Esophagus (tissue), 2 donors: ENCODE measurements at regions not wholly inside any gene's neighbourhood (a gene's known extent, or its start where the extent isn't known, plus 50 kb on each side); places are given as distances from the start of the nearest gene placed in this dataset.

Experiments used
- H3K27ac ChIP-seq, 2 donors: one replicate each; pipeline ENCODE4 v1.5.1; 2013; ENCODE audit warnings: low read depth in 2 of 2, mild to moderate bottlenecking in 2 of 2, inconsistent platforms in 1 of 2, low read length in 1 of 2, moderate library complexity in 1 of 2
- H3K27me3 ChIP-seq, 2 donors: one replicate each; pipeline ENCODE4 v1.6.1; 2013; ENCODE audit warnings: low read length in 2 of 2, control low read depth in 1 of 2, mild to moderate bottlenecking in 1 of 2; ENCODE audit not compliant: insufficient read depth in 2 of 2, control insufficient read depth in 1 of 2
- H3K36me3 ChIP-seq, 2 donors: one replicate each; pipeline ENCODE4 v1.6.1; 2013; ENCODE audit warnings: low read length in 1 of 2; ENCODE audit not compliant: control insufficient read depth in 2 of 2, insufficient read depth in 2 of 2
- H3K4me1 ChIP-seq, 2 donors: one replicate each; pipeline ENCODE4 v1.6.1; 2013; ENCODE audit warnings: low read length in 1 of 2; ENCODE audit not compliant: control insufficient read depth in 2 of 2, insufficient read depth in 2 of 2
- H3K4me3 ChIP-seq, 2 donors: one replicate each; pipeline ENCODE4 v1.5.1; 2013; ENCODE audit warnings: low read length in 2 of 2, mild to moderate bottlenecking in 2 of 2, low read depth in 1 of 2, moderate library complexity in 1 of 2
- H3K9me3 ChIP-seq, 2 donors: one replicate each; pipeline ENCODE4 v1.6.1; 2013; ENCODE audit warnings: mild to moderate bottlenecking in 2 of 2, low read depth in 1 of 2, low read length in 1 of 2, moderate library complexity in 1 of 2; ENCODE audit not compliant: control insufficient read depth in 2 of 2, insufficient read depth in 1 of 2
- WGBS, 2 donors: extraction: QIAGEN DNeasy Blood & Tissue Kit; methylation state at CpG; one replicate each; pipeline ENCODE4 v1.1.7; 2013; 5-methylcytosine and 5-hydroxymethylcytosine counted together
- donor health status: healthy with polysubstance abuse.
- donor health status: Bipolar disorder and iron deficiency.

DNA sequence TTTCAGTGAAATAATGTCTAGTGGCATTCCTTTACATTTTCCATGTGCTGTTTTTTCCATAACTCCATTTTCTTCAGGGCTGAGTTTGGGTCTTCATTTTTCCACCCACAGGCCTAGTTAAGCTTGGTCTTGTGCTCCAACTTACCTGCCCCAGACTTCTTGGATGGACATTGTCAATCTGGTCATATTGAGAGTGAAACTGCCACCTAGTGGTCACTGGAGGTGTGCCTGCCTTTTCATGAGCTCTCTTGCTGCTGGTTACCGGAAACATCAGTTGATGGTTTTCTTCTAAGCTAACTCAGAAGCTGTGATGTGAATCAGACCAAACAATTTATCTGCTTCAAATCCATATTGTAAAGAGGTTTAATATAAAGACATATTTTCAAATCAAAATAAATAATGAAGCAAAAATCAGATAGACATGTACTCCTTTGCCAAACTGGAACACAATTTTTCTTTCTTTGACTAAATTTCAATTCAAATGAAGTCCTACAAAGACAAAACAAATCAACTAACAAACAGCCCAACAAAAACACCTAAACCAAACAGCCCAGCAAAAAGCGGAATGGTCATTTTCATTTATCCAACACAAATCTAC, 135.1 kb upstream of the RASGRP1 start:
- no peak overlapping the region for H3K4me3 ChIP-seq
- no peaks in the 10 kb centered on the region for H3K27me3 ChIP-seq
- no peak overlapping the region for H3K27ac ChIP-seq
- WGBS, 2 donors = 66 to 68% methylated on average over 2 of the region's 2 CpGs
- H3K36me3 ChIP-seq = no peaks in the 10 kb centered on the region
- H3K4me1 ChIP-seq = no peaks in the 10 kb centered on the region
- no peaks in the 10 kb centered on the region for H3K9me3 ChIP-seq

- 84 to 87% methylated on average over 5 of the region's 5 CpGs for WGBS, 2 donors
- Histone ChIP-seq H3K4me3 (no peak overlapping the region), H3K27ac (no peak overlapping the region), H3K36me3 (no peaks in the 10 kb centered on the region), H3K4me1 (no peaks in the 10 kb centered on the region), H3K9me3 (no peaks in the 10 kb centered on the region), H3K27me3 (no peaks in the 10 kb centered on the region)
Observed at GRCh38 chr15:38701149-38701548, 136.5 kb upstream of the RASGRP1 start.

DNA sequence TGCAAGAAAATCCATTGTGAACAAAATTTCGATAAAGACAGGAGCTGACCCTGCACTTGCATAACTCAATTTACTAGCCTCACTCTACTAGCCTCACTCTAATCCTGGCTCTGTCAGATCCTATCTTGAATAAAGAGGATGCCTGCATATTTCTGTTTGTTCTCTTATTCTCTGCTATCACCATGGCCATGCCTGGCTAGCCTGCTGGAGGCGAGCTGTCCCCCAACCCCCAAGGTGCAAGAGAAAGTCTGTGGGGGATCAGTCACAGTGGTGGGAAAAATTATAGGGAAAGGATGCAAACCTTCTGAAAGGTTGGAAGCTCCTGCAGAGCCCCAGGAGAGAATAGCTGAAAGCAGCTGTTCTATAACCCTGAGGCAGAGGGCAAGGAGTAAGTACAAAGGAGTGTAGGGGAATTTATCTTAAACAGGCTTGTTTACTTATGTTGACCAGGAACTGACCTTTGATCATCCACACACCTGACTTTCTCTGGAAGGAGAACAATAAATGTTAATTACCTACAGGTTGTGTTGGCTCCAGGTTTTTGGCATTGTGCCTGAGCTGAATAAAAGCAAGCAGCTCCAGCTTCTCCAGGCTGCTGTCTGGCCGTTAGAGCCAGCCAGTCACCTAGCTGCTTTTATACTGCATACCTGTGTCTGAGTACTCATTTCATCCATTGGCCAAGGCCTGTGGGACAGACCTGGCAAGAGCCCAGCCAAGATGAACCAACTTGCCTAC, 137.7 kb upstream of the RASGRP1 start:
- Histone ChIP-seq H3K36me3 (no peaks in the 10 kb centered on the region), H3K4me3 (no peak overlapping the region)
- 48 to 50% methylated on average over 3 of the region's 3 CpGs for WGBS, 2 donors

GRCh38 chr15:38705436-38706219, 141.0 kb upstream of the RASGRP1 start:
- Histone ChIP-seq H3K27me3 (no peaks in the 10 kb centered on the region), H3K4me1 (no peaks in the 10 kb centered on the region), H3K36me3 (no peaks in the 10 kb centered on the region), H3K9me3 (no peaks in the 10 kb centered on the region), H3K27ac (no peak overlapping the region), H3K4me3 (no peak overlapping the region)
- 40% methylated on average over 11 of the region's 11 CpGs for WGBS, 2 donors

More for the DNA sequence above, 137.7 kb upstream of the RASGRP1 start:
- Histone ChIP-seq H3K27ac (no peak overlapping the region), H3K9me3 (no peaks in the 10 kb centered on the region), H3K27me3 (no peaks in the 10 kb centered on the region), H3K4me1 (no peaks in the 10 kb centered on the region)

- Histone ChIP-seq H3K4me1 (no peaks in the 10 kb centered on the region), H3K27ac (no peak overlapping the region), H3K27me3 (no peaks in the 10 kb centered on the region), H3K9me3 (no peaks in the 10 kb centered on the region), H3K4me3 (no peak overlapping the region), H3K36me3 (no peaks in the 10 kb centered on the region)
- 62 to 71% methylated on average over 5 of the region's 5 CpGs for WGBS, 2 donors
Observed at GRCh38 chr15:38706956-38707355, 142.3 kb upstream of the RASGRP1 start.

GRCh38 chr15:38707802-38708671, 143.4 kb upstream of the RASGRP1 start:
- no peaks in the 10 kb centered on the region for H3K36me3 ChIP-seq
- no peaks in the 10 kb centered on the region for H3K27me3 ChIP-seq
- H3K4me1 ChIP-seq = no peaks in the 10 kb centered on the region
- no peak overlapping the region for H3K4me3 ChIP-seq
- H3K27ac ChIP-seq = no peak overlapping the region
- WGBS, 2 donors = 46 to 52% methylated on average over 8 of the region's 8 CpGs
- H3K9me3 ChIP-seq = no peaks in the 10 kb centered on the region

- Histone ChIP-seq H3K27ac (no peak overlapping the region), H3K4me3 (no peak overlapping the region), H3K4me1 (no peaks in the 10 kb centered on the region), H3K9me3 (no peaks in the 10 kb centered on the region), H3K36me3 (no peaks in the 10 kb centered on the region), H3K27me3 (no peaks in the 10 kb centered on the region)
- WGBS, 2 donors = 86 to 88% methylated on average over 4 of the region's 4 CpGs
Observed at GRCh38 chr15:38708672-38709180, 144.1 kb upstream of the RASGRP1 start.

DNA sequence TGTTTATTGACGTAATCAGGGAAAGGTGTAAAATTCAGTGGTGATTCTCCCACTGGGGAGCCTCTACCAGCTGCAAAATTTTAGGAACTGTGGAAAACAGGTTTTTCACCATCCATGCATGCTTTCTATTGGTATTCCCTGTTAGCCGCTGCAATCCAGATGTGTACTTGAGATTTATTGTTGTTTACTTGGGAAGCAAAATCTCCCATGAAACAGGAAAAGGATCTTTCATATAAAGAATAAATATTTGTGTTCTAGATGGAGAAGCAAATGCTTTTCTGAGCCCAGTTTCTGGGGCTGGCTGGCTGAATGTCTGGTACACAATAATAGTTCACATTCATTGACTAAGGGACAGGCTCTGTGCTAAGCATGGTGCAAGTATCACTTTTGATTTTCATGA, 144.6 kb upstream of the RASGRP1 start:
- Histone ChIP-seq H3K9me3 (no peaks in the 10 kb centered on the region), H3K27ac (no peak overlapping the region), H3K4me3 (no peak overlapping the region), H3K36me3 (no peaks in the 10 kb centered on the region), H3K4me1 (no peaks in the 10 kb centered on the region), H3K27me3 (no peaks in the 10 kb centered on the region)
- WGBS, 2 donors = 85 to 94% methylated on average over 2 of the region's 2 CpGs
